Loucy (cell line): ENCODE measurements at regions not wholly inside any gene's neighbourhood (a gene's known extent, or its start where the extent isn't known, plus 50 kb on each side); places are given as distances from the start of the nearest gene placed in this dataset.

Source experiments
- H2AFZ ChIP-seq: fragments of 200-600 bp; sonication (generic); 2 replicates; pipeline ENCODE4 v1.6.0; 2016; ENCODE audit warnings: antibody characterized with exemption, mild to moderate bottlenecking, low read length, moderate library complexity
- H3F3A ChIP-seq: fragments of 200-600 bp; 2 replicates; pipeline ENCODE4 v1.6.0; 2016; ENCODE audit warnings: antibody characterized with exemption, low read depth, mild to moderate bottlenecking
- H3K27me3 ChIP-seq: fragments of 200-600 bp; sonication (generic); 2 replicates; pipeline ENCODE4 v1.6.1; 2014; ENCODE audit warnings: low read length, mild to moderate bottlenecking; ENCODE audit not compliant: insufficient read depth, poor library complexity, severe bottlenecking
- H3K36me3 ChIP-seq: fragments of 200-600 bp; sonication (generic); 2 replicates; pipeline ENCODE4 v1.6.1; 2016; ENCODE audit warnings: low read length; ENCODE audit not compliant: insufficient read depth
- H3K4me1 ChIP-seq: fragments of 200-600 bp; sonication (generic); 2 replicates; pipeline ENCODE4 v1.5.1; 2014; ENCODE audit warnings: low read length, mild to moderate bottlenecking; ENCODE audit not compliant: insufficient read depth, poor library complexity, severe bottlenecking
- H3K4me2 ChIP-seq: fragments of 200-600 bp; sonication (generic); 2 replicates; pipeline ENCODE4 v1.6.0; 2014; ENCODE audit warnings: antibody characterized with exemption, low read length, low read depth, mild to moderate bottlenecking; ENCODE audit not compliant: poor library complexity, severe bottlenecking
- H3K4me3 ChIP-seq: fragments of 200-600 bp; sonication (generic); 2 replicates; pipeline ENCODE4 v1.5.1; 2014; ENCODE audit warnings: low read length, mild to moderate bottlenecking, mixed read lengths; ENCODE audit not compliant: poor library complexity, severe bottlenecking
- H3K79me2 ChIP-seq: fragments of 200-600 bp; sonication (generic); 2 replicates; pipeline ENCODE4 v1.6.1; 2014; ENCODE audit warnings: low read length; ENCODE audit not compliant: insufficient read depth
- H3K9ac ChIP-seq: fragments of 200-600 bp; sonication (generic); 2 replicates; pipeline ENCODE4 v1.6.0; 2014; ENCODE audit warnings: mild to moderate bottlenecking, low read depth, low read length, moderate library complexity; ENCODE audit not compliant: poor library complexity, severe bottlenecking
- H3K9me2 ChIP-seq: fragments of 200-600 bp; sonication (generic); replicated peaks from 2 replicates; pipeline ENCODE4 v1.6.1; 2016; ENCODE audit warnings: low read depth, low read length, mixed read lengths
- H3K9me3 ChIP-seq: fragments of 200-600 bp; sonication (generic); 2 replicates; pipeline ENCODE4 v1.6.1; 2014; ENCODE audit warnings: mild to moderate bottlenecking, antibody characterized with exemption, low read length, low read depth; ENCODE audit not compliant: insufficient read depth
- H4K20me1 ChIP-seq: fragments of 200-600 bp; sonication (generic); 2 replicates; pipeline ENCODE4 v1.6.0; 2014; ENCODE audit warnings: antibody characterized with exemption, low read length, mild to moderate bottlenecking; ENCODE audit not compliant: insufficient read depth, poor library complexity, severe bottlenecking
- CTCF ChIP-seq: fragments of 200-600 bp; sonication (generic); conservative IDR thresholded peaks from 2 replicates; pipeline ENCODE4 v1.5.1; 2014; ENCODE audit warnings: mild to moderate bottlenecking, antibody characterized with exemption, low read length
- EZH2phosphoT487 ChIP-seq: fragments of 200-600 bp; IDR thresholded peaks from 2 replicates; pipeline ENCODE4 v1.6.1; 2018; ENCODE audit warnings: antibody characterized with exemption, mild to moderate bottlenecking, moderate library complexity, borderline replicate concordance

GRCh38 chr4:20603671-20604313 lies 96.5 kb upstream of the PACRGL start:
- no peak overlapping the region for H3K4me3 ChIP-seq
- no peaks in the 10 kb centered on the region for H4K20me1 ChIP-seq
- no peaks in the 10 kb centered on the region for H3K36me3 ChIP-seq
- H3K9ac ChIP-seq, result no peak overlapping the region
- no peaks in the 10 kb centered on the region for H3K4me1 ChIP-seq
- H3K79me2 ChIP-seq, result no peaks in the 10 kb centered on the region
- H3K9me2 ChIP-seq, result no peaks in the 10 kb centered on the region
- H3K4me2 ChIP-seq, result no peak overlapping the region
- no peaks in the 10 kb centered on the region for H3K9me3 ChIP-seq
- H3K27me3 ChIP-seq, result no peaks in the 10 kb centered on the region
- TF ChIP-seq EZH2phosphoT487, result no peak
- TF ChIP-seq CTCF, result no peak
- H3F3A ChIP-seq, result no peaks in the 10 kb centered on the region
- H2AFZ ChIP-seq, result no peak overlapping the region

GRCh38 chr4:20612313-20612712 lies 87.9 kb upstream of the PACRGL start:
- Histone ChIP-seq H3F3A (no peaks in the 10 kb centered on the region), H3K9me3 (no peaks in the 10 kb centered on the region), H4K20me1 (no peaks in the 10 kb centered on the region), H3K27me3 (no peaks in the 10 kb centered on the region), H3K4me1 (no peaks in the 10 kb centered on the region), H3K36me3 (no peaks in the 10 kb centered on the region), H3K9me2 (no peaks in the 10 kb centered on the region), H3K9ac (no peak overlapping the region), H3K4me2 (no peak overlapping the region), H2AFZ (no peak overlapping the region), H3K79me2 (no peaks in the 10 kb centered on the region), H3K4me3 (no peak overlapping the region)
- TF ChIP-seq EZH2phosphoT487 (no peak), CTCF (no peak)

- Histone ChIP-seq H3K9me2 (no peaks in the 10 kb centered on the region), H3K4me1 (no peaks in the 10 kb centered on the region), H3F3A (no peaks in the 10 kb centered on the region), H3K9me3 (no peaks in the 10 kb centered on the region), H3K79me2 (no peaks in the 10 kb centered on the region), H4K20me1 (no peaks in the 10 kb centered on the region), H3K9ac (no peak overlapping the region), H2AFZ (no peak overlapping the region), H3K4me2 (no peak overlapping the region), H3K36me3 (no peaks in the 10 kb centered on the region), H3K27me3 (no peaks in the 10 kb centered on the region), H3K4me3 (no peak overlapping the region)
- no peak for TF ChIP-seq EZH2phosphoT487
- TF ChIP-seq CTCF, result no peak
Measured at GRCh38 chr4:20614816-20615215, 85.4 kb upstream of the PACRGL start.
